ENCODE measurements at regions not wholly inside any gene's neighbourhood (a gene's known extent, or its start where the extent isn't known, plus 50 kb on each side); places are given as distances from the start of the nearest gene placed in this dataset.

GRCh38 chr22:49240472-49240871, 587.2 kb downstream of the BRD1 start:
- DNase-seq, result no peak

DNA sequence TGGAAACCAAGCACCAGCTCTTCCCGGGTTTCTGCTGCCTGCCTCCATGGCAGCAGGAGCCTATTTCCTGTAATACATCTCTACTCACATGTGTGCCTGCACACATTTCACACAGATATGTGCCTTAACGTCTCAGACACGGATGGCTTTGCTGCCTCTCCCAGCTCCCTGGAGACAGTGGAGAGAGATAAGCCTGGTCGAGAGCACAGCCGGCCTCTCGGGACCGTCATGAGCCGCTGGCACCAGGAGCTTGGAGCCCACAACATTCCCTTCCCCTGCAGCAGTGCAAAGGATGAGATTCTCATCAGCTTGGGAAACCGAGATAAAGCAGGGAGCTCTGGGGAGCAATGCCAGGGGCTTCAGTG, 587.7 kb downstream of the BRD1 start:
- DNase-seq, result no peak

GRCh38 chr22:49239264-49240015, 588.2 kb downstream of the BRD1 start:
- DNase-seq, result no peak

GRCh38 chr22:49238181-49239141, 589.2 kb downstream of the BRD1 start:
- no peak for DNase-seq

DNA sequence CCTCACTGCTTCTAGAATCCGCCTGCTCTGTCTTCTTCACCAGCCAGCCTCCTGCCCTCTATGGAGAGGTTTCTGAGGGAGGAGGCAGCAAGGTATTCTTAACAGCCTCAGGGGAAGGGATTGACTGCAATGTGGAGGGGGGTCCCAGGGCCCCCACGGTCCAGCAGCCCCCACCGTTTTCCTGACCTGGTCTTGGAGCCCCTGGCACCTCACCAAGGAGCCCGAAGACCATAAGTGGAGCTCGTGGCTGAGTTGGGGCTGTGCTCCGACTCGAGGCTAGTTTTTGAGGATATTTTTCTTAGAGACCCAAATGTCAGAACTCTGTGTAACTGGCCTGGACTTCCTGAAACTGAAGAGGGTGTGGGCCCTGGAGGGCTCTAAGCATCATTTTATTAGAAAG, 590.0 kb downstream of the BRD1 start:
- no peak for DNase-seq

DNA sequence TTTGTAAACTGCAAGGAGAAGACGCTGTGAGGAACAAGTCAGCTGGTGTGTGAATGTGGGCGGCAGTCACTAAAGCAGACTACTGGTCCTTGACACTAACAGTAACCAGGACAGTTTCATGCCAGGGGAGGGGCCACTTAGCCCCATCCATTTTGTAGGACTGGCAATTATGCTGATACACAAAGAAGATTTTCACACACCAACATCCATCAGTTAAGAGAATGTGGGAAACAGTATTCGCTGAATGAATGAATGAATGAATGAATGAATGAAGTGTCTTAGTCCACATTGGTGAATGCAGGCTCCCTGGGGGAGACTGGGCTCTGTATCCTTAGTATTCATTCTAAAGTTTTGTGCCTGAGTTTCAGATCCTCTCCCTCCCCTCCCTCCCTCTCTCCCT, 590.4 kb downstream of the BRD1 start:
- DNase-seq, result no peak

DNA sequence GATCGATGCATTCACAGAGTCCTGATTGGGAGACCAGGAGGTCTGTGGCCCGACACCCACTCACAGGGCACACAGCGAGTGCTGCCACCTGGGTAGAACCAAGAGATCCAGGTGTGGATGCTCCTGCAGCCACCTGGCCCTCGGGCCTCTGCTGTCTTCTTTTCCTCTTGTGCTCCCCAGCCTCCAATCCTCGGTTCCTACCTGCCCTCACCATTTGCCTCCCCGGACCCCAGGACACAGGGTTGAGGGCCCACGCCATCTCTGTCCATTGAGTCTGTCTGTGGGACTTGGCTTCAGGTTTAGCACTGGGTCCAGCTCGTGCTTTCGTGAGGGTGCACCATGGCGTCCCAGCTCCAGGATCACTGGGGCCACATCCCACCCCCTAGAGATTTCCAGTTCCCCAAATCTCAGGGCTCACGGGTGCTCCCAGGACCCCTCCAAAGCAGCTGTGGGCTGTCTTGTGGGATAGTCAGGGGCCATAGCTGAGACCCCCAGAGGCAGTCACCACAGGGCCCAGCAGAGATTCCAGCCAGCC, 591.1 kb downstream of the BRD1 start:
- DNase-seq, result no peak

DNA sequence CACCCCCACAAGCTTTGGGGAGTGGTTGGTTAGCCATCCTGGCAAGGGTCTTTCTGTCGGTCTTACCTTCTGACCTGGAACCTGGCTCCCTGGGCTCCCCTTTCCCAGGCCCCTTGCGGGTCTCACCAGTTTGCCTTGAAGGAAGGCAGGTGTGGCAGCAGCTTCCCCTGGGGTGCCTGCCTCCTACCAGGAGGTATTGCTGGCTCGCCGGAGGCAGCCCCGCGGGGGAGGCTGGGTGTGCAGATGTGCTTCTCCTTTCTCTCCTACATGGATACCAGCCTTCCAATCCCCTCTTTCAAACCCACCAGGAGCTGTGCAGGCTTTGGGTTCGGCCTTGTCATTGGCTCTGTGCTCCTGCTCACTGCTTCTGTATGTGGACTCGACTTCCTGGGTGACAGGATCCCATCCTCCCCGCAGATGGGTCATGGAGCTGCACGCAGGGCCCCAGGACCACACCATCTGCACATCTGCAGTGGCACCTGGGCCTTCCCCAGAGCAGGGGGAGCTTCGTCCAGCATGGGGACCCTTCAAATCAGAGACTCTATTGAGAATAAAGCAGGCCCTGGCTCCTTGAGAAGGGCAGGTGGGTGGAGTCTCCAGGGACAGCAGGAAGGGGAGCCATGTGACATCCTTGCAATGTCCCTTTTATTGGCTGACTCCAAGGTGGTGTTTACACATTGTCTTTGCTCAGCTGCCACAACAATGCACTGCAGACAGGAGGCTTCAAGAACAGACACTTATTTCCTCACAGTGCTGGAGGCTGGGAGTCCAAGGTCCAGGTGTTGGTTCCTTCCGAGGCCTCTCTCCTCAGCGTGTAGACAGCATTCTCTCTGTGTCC, 592.0 kb downstream of the BRD1 start:
- DNase-seq, result no peak

DNA sequence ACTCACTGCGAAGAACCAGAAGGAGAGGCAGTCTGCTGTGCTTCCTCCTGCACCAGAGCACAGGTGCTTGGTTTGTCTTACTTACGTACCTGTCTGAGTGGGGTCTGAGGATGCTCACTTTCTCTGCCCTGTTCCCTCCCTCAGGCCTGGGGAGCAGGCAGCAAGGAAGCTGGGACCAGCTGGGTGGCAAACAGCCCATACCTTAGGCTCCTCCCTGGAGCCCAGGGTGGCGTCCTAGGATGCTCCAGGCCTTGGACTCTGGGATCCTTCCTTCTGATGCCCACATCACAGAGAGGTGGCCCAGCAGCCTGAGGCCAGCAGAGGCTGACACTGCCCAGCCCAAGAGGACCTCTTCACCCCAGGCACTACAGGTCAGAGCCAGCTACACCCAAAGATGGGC, 593.2 kb downstream of the BRD1 start:
- DNase-seq, result no peak

- no peak for DNase-seq
These were observed 594.1 kb downstream of the BRD1 start for GRCh38 chr22:49233507-49234100.

- DNase-seq, result no peak
These were observed 595.2 kb downstream of the BRD1 start for GRCh38 chr22:49232319-49233067.

DNA sequence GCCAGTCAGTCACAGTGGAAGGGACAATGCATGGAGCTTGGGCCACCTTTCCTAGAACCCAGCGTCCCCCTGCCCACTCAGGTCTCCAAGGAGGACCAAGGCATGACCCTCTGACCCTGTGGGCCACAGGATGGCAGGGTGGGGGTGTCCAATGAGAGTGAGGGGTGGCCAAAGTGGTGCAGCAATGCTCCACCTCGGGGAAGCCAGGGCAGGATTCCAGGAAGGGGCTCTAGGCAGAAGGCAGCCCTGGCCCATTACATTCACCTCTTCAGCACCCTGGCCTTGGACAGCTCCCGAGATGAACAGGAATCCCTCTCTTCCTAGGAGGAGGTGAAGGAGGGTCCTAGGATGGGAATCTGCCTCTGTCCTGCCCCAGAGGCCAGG, 597.5 kb downstream of the BRD1 start:
- no peak for DNase-seq

DNA sequence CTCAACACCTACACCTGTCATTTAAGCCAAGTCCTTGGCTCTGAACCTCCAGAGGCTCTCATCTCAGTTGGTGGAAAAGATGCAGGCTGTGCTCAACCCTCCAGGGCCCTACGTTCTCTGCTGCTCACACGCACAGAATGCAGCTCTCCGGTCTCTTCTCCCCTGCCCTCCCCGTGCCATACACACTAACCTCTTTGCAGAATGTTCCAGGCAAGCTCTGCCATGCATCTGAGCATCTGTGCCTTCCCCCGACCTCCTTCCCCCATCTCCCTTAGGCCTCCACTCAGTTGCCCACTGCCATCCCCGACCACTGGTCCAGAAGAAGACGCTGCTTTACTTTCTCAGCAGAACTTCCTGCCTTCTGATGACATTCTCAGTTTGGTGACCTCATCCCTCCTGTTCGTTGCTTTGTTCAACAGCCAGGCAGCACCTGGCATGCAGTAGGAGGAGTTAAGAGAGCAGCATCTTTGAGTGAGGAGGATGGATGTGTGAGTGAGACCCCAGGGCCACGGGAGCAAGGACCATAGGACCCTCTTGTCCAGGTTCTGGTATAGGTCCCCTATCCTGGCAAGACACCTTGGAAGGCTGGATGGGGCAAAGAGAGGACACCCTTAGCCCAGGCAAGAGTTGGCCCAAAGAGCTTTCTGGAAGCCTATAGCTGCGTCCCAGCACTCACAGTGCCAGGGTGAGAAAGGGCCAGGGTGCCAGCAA, 598.0 kb downstream of the BRD1 start:
- no peak for DNase-seq

DNA sequence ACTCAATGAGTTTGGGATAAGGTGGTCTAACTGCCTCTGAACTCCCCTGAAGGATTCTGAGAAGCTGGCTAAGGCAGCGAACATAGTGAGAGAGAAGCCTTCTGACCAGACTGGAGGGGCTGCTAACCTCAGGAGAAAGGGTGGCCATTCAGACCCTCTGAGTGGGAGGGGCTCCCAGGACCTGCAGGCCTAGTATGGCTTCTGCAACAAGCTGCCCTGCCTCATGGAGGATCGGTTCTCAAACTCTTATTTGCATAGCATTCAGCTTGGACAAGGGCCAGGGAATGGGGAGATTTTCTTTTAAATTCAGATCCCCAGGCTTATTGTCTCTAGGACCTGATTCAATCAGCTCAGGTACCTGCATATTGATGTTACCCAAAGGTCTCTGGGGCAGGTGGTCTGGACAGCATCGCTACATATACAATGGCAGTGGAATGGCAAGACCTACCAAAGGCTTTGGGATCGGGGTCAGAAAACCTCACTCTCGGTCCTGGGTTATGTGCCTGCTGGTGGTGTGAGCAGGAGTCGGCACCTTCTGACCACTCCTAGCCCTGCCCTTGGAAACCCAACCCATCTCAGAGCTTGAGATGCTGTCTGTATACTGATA, 599.1 kb downstream of the BRD1 start:
- no peak for DNase-seq

- no peak for DNase-seq
These were observed 600.0 kb downstream of the BRD1 start for GRCh38 chr22:49227670-49228069.

GRCh38 chr22:49226096-49226495, 601.6 kb downstream of the BRD1 start:
- no peak for DNase-seq

DNA sequence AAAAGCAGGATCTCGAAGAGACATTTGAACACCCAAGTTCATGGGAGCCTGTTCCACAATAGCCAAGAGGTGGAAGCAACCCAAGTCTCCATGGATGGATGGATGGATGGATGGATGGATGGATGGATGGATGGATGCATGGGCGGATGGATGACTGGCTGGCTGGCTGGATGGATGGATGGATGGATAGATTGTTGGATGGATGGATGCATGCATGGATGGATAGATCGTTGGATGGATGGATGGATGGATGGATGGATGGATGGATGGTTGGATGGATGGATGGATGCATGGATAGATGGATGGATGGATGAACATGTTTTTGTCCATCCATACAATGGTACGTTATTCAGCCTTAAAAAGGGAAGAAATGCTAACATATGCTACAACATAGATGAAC, 603.4 kb downstream of the BRD1 start:
- DNase-seq, result no peak

DNA sequence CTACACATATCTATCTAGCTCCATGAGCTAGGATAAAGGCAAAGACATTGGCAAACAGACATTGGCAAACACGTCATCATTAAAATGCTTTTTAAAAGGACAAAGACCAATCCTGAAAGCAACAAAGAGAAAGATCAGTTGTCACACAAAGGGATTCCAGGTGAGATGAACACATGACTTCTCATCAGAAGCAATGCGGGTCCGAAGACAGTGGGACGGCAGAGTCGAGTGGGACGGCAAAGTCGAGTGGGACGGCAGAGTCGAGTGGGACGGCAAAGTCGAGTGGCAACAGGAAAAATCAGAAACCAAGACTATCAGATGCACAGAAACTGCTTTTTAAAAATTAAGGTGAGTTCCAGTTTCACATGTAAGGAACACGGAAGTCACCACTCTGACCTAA, 609.5 kb downstream of the BRD1 start:
- no peak for DNase-seq

- no peak for DNase-seq
These were observed 611.1 kb downstream of the BRD1 start for GRCh38 chr22:49216579-49216978.

- no peak for DNase-seq
These were observed 611.8 kb downstream of the BRD1 start for GRCh38 chr22:49215840-49216239.

DNA sequence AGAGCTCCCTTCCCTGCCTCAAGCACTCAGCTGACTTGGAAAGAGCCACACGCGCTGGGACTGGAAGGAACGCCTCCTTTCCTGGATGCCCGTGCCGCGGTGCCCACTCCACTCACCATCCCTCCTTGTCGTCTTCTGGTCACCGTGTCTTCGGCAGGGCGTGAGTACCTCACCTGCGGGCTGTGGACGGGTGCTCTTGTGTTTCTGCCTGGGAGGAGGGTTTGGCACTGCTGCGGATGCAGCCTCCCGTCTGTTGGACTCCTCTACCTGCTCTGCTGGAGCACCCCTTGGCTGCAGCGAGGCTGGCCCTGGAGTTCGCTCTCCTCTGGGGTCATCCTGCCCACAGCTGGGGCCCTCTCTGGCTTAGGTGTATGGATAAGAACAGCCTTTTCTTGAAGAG, 612.7 kb downstream of the BRD1 start:
- DNase-seq, result no peak
